B cell (primary cell): ENCODE measurements at regions not wholly inside any gene's neighbourhood (a gene's known extent, or its start where the extent isn't known, plus 50 kb on each side); places are given as distances from the start of the nearest gene placed in this dataset.

Experiments used
- ATAC-seq: fragments of 200-7000 bp; cut with Tn5 transposase; one replicate; pipeline ENCODE4 v1.10.0; 2021; ENCODE audit warnings: low read depth, mild to moderate bottlenecking, moderate number of reproducible peaks, moderate library complexity
- CTCF ChIA-PET: fragments of 350-600 bp; sonication (Branson Sonifier 250); formaldehyde crosslinking; loops from one replicate; lab custom pipeline; 2021; ENCODE audit warnings: antibody characterized with exemption, inconsistent platforms; lab: Charles Lee
- POLR2A ChIA-PET: fragments of 350-600 bp; sonication (Branson Sonifier 250); formaldehyde crosslinking; loops from one replicate; lab custom pipeline; 2021; ENCODE audit warnings: antibody characterized with exemption; lab: Charles Lee
- DNase-seq: peaks from one replicate; pipeline ENCODE4 v3.0.0; 2013
- H2AFZ ChIP-seq: 2 replicates; pipeline ENCODE4 v1.6.1; 2012; ENCODE audit warnings: mild to moderate bottlenecking, low read depth, low read length; ENCODE audit not compliant: insufficient read depth, poor library complexity, severe bottlenecking
- H3K27ac ChIP-seq, 2 donors: 1 replicate in 1 of 2; 2 replicates in 1 of 2; pipeline ENCODE4 v1.5.1; 2012 to 2013; ENCODE audit warnings: low read length in 2 of 2, mild to moderate bottlenecking in 2 of 2, moderate library complexity in 1 of 2
- H3K27me3 ChIP-seq, 4 experiments: fragments of 200-600 bp in 1 of 4; sonication (generic) in 1 of 4; replicated peaks in 1 of 4; 1 replicate in 2 of 4; 2 replicates in 2 of 4; pipeline versions ENCODE4 v1.6.1 to v1.7.0; 2013 to 2016; ENCODE audit warnings: low read length in 3 of 4, mild to moderate bottlenecking in 2 of 4, mixed read lengths in 1 of 4, moderate library complexity in 1 of 4; ENCODE audit not compliant: insufficient read depth in 4 of 4, control insufficient read depth in 3 of 4; ENCODE audit errors: control extremely low read depth in 1 of 4
- H3K36me3 ChIP-seq, 2 experiments: replicated peaks in 1 of 2; 1 replicate in 1 of 2; 2 replicates in 1 of 2; pipeline versions ENCODE4 v1.6.1 to v1.7.1; 2013; ENCODE audit warnings: low read length in 1 of 2; ENCODE audit not compliant: insufficient read depth in 2 of 2, control insufficient read depth in 1 of 2; ENCODE audit errors: control extremely low read depth in 1 of 2, extremely low read depth in 1 of 2
- H3K4me1 ChIP-seq, 2 donors: fragments of 200-600 bp in 1 of 2; sonication (generic) in 1 of 2; 1 replicate in 1 of 2; 2 replicates in 1 of 2; pipeline versions ENCODE4 v1.5.1 to v1.6.1; 2013 to 2017; ENCODE audit warnings: low read length in 2 of 2; ENCODE audit not compliant: control insufficient read depth in 2 of 2, insufficient read depth in 2 of 2
- H3K4me2 ChIP-seq: replicated peaks from 2 replicates; pipeline ENCODE3; 2012; ENCODE audit warnings: mild to moderate bottlenecking, low read depth, low read length; ENCODE audit not compliant: poor library complexity, severe bottlenecking
- H3K4me3 ChIP-seq, 5 experiments: fragments of 200-600 bp in 1 of 5; sonication (generic) in 1 of 5; 1 replicate in 3 of 5; 2 replicates in 2 of 5; pipeline versions ENCODE4 v1.5.1 to v1.7.0; 2011 to 2016; ENCODE audit warnings: low read length in 4 of 5, mild to moderate bottlenecking in 4 of 5, low read depth in 2 of 5, control low read depth in 1 of 5, moderate library complexity in 1 of 5; ENCODE audit not compliant: insufficient read depth in 1 of 5; ENCODE audit errors: control extremely low read depth in 1 of 5, extremely low read depth in 1 of 5
- H3K79me2 ChIP-seq: fragments of 200-600 bp; sonication (generic); one replicate; pipeline ENCODE4 v1.6.0; 2016; ENCODE audit warnings: low read length; ENCODE audit not compliant: control insufficient read depth, insufficient read depth
- H3K9ac ChIP-seq: fragments of 200-600 bp; sonication (generic); 2 replicates; pipeline ENCODE4 v1.6.1; 2017; ENCODE audit warnings: mild to moderate bottlenecking, low read length, moderate library complexity
- H3K9me3 ChIP-seq, 3 donors: one replicate each; pipeline versions ENCODE4 v1.6.1 to v1.7.1; 2013; ENCODE audit warnings: low read length in 2 of 3; ENCODE audit not compliant: control insufficient read depth in 2 of 3, insufficient read depth in 1 of 3; ENCODE audit errors: control extremely low read depth in 1 of 3
- H4K20me1 ChIP-seq: 2 replicates; pipeline ENCODE4 v1.6.0; 2012; ENCODE audit warnings: mild to moderate bottlenecking, low read length; ENCODE audit not compliant: insufficient read depth, control insufficient read depth, poor library complexity, severe bottlenecking
- H3K27ac Mint-ChIP-seq: one replicate; pipeline ENCODE4 v1.8.0; 2021; ENCODE audit warnings: mixed read lengths
- H3K27me3 Mint-ChIP-seq: one replicate; pipeline ENCODE4 v1.8.0; 2021; ENCODE audit warnings: mixed read lengths
- H3K4me1 Mint-ChIP-seq: one replicate; pipeline ENCODE4 v1.8.0; 2021; ENCODE audit warnings: mixed read lengths
- H3K4me3 Mint-ChIP-seq: one replicate; pipeline ENCODE4 v1.8.0; 2021; ENCODE audit warnings: mixed read lengths
- H3K9me3 Mint-ChIP-seq: one replicate; pipeline ENCODE4 v1.8.0; 2022; ENCODE audit warnings: mixed read lengths; ENCODE audit not compliant: insufficient read depth
- CTCF ChIP-seq: fragments of 200-600 bp; IDR thresholded peaks from one replicate; pipeline ENCODE4 v1.8.0; 2022; ENCODE audit warnings: antibody characterized with exemption, mild to moderate bottlenecking
- EZH2 ChIP-seq: IDR thresholded peaks from 2 replicates; pipeline ENCODE4 v1.6.1; 2012; ENCODE audit warnings: borderline replicate concordance, low read depth, mild to moderate bottlenecking, moderate library complexity, low read length; ENCODE audit not compliant: insufficient read depth, poor library complexity, severe bottlenecking
- WGBS: methylation state at CpG from one replicate; pipeline ENCODE4 v1.1.5; 2013; ENCODE audit warnings: missing lambda C conversion rate; ENCODE audit not compliant: insufficient coverage; 5-methylcytosine and 5-hydroxymethylcytosine counted together
- intact Hi-C: fragments of 100-400 bp; cut with micrococcal nuclease; formaldehyde crosslinking; loops from one replicate; pipeline ENCODE4 v1.10.0; 2022

- CTCF ChIA-PET: no interaction called here
- H3K9me3 ChIP-seq: peaks cover 2 to 17% (median 6%) of the 10 kb centered on the region in 3 donors
- H3K4me1 Mint-ChIP-seq: no peaks in the 10 kb centered on the region
- H3K27me3 Mint-ChIP-seq: peaks cover 10% of the 10 kb centered on the region
- no peaks in the 10 kb centered on the region for H3K27me3 ChIP-seq
- WGBS: 85% methylated on average over 2 of the region's 2 CpGs
- H3K27ac Mint-ChIP-seq: no peak overlapping the region
- no peak overlapping the region for H3K27ac ChIP-seq
- peaks cover 10% of the 10 kb centered on the region for H3K9me3 Mint-ChIP-seq
- DNase-seq (no peak), ATAC-seq (no peak)
- no peaks in the 10 kb centered on the region for H3K4me1 ChIP-seq
- no peak overlapping the region for H3K4me3 Mint-ChIP-seq
- TF ChIP-seq CTCF (no peak), EZH2 (no peak)
- no peak overlapping the region for H3K4me2 ChIP-seq
- no peaks in the 10 kb centered on the region for H3K36me3 ChIP-seq
- H4K20me1 ChIP-seq: no peaks in the 10 kb centered on the region
- H3K4me3 ChIP-seq: no peak overlapping the region
- no peak overlapping the region for H3K9ac ChIP-seq
- intact Hi-C loops: no loop called here
- POLR2A ChIA-PET: no interaction called here
- H3K79me2 ChIP-seq: no peaks in the 10 kb centered on the region
- no peak overlapping the region for H2AFZ ChIP-seq
These were observed 111.1 kb downstream of the FOXA2 start for GRCh38 chr20:22473293-22473692.

- no peak for ATAC-seq
- POLR2A ChIA-PET: no interaction called here
These were observed 111.8 kb downstream of the FOXA2 start for GRCh38 chr20:22472447-22473100.

More at GRCh38 chr20:22472447-22473100, 111.8 kb downstream of the FOXA2 start:
- intact Hi-C loops: no loop called here
- WGBS: 92% methylated on average over 11 of the region's 20 CpGs
- no peak overlapping the region for H3K9ac ChIP-seq
- Mint-ChIP-seq H3K27ac (no peak overlapping the region), H3K9me3 (peaks cover 6% of the 10 kb centered on the region), H3K4me3 (no peak overlapping the region), H3K4me1 (no peaks in the 10 kb centered on the region), H3K27me3 (peaks cover 7% of the 10 kb centered on the region)
- no peaks in the 10 kb centered on the region for H3K4me1 ChIP-seq
- no peak overlapping the region for H2AFZ ChIP-seq
- H3K27me3 ChIP-seq: no peaks in the 10 kb centered on the region
- H3K4me3 ChIP-seq: no peak overlapping the region
- no peaks in the 10 kb centered on the region for H3K79me2 ChIP-seq
- no peak for DNase-seq
- CTCF ChIA-PET: no interaction called here
- peaks cover 2 to 17% (median 6%) of the 10 kb centered on the region in 3 donors for H3K9me3 ChIP-seq
- no peaks in the 10 kb centered on the region for H4K20me1 ChIP-seq
- H3K4me2 ChIP-seq: no peak overlapping the region
- H3K27ac ChIP-seq: no peak overlapping the region
- H3K36me3 ChIP-seq: no peaks in the 10 kb centered on the region
- no peak for TF ChIP-seq EZH2
- no peak for TF ChIP-seq CTCF
